ENCODE measurements at regions not wholly inside any gene's neighbourhood (a gene's known extent, or its start where the extent isn't known, plus 50 kb on each side); places are given as distances from the start of the nearest gene placed in this dataset.

DNA sequence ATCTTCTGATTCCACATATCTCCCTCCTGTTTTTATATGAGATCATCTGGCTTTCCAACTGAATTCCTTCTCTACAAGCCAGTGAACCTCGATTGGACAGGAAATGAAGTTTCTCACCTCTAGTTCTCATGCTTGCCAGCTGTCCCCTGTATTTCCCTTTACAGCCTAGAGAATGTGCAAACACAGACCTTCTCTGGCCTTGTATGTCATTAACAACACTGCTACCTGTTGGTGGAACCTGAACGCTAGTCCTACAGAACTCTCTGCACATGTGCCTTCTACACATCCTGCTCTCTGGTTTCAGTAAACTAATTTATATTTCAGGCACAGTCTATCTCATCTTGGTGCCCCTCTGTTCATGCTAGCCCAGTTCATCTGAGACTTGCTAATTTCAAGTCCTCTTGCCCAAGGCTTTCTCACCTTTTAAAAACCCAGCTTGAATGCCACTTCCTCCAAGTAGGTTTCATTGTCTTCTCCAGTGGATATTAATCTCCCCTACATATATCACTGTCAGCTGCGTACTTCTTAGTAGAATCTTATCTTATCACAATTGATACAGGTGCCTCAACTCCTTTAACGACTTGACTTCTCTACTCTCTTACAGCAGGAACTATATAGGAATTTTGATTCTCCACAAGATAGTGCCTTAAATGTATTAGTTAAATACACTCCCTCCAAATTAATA lies 549.9 kb downstream of the PLPP3 start:
- no peak for DNase-seq (ENCODE audit: low spot score)

DNA sequence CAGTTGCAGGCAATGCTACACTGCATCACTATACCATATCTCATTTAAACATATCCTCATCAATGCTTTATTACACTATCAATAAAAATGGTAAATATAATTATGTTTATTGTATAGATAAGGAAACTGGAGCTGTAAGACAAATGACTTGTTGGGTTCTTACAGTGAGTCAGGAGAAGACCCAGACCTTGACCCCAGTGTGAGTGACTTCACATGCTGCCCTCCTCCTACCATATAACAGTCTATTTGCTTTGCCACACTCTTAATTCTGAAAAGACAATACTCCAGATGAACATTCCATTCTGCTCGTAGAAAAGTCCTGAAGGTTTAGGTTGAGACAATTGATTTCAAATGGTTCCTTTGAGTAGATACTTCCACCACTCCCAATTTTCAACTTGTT lies 550.5 kb downstream of the PLPP3 start:
- no peak for DNase-seq (ENCODE audit: low spot score)

DNA sequence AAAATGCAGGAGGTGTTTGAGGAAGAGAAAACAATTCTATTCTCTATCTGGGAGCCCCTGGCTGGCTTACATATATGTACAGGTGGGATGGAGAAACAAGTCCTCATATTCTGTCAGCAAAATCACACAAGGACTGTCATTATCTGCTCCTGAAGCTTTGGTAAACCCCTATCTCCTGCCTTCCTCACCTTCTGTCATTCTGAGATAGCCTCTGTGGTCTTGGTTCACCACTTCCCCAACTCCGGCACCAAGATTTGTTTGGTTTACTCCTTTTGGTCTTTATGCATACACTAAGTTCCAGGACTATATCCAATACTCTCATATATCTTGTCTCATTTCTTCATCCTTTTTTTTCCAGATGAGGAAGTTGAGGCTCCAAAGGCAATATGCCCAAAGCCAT lies 551.1 kb downstream of the PLPP3 start:
- no peak for DNase-seq (ENCODE audit: low spot score)

DNA sequence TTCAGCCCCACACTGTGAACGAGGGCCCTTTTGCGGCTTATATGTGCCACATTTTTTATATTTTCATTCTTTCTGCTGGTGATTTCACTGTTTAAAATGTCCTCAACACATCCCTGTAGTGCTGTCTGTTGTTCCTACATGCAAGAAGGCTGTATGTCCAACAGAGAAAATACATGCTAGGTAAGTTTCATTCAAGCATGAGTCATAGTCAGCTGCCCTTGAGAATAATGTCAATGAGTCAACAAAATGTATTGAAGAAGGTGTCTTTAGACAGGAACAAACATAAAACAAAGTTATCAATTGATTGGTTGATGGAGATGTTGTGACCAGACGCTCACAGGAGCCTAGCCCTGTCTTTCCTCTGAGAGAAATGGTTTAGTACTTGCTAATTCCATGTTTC lies 553.4 kb downstream of the PLPP3 start:
- DNase-seq (ENCODE audit: low spot score): no peak

DNA sequence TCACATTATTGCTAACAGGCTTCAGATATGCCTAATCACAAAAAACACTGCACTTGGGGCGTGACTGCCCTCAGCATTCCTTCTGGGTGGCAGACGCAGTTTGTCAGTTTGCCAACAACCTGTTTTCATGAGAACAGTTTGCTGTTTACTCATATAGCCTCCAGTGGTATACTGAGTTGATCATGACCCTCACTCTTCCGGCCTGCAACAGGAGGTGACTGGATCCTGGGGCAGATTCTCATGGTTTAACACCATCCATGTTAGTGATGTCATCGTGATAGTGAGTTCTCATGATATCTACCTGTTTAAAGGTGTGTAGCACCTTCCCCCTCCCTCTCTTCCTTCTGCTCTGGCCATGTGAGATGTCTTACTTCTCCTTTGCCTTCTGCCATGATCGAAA lies 555.2 kb downstream of the PLPP3 start:
- no peak for DNase-seq (ENCODE audit: low spot score)

DNA sequence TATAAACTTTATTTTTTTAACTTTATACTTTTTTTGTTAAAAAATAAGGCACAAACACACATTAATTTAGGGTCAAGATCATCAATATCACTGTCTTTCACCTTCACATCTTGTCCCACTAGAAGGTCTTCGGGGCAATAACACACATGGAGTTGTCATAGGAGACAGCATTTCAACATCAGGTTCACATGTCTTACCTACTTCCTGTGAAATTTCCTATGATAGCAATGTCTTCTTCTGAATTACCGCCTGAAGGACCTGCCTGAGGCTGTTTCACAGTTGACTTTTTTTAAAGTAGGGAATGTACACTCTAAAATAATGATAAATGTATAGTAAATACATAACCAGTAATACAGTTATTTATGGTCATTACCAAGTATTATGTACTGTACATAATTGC lies 559.4 kb downstream of the PLPP3 start:
- DNase-seq (ENCODE audit: low spot score): no peak

DNA sequence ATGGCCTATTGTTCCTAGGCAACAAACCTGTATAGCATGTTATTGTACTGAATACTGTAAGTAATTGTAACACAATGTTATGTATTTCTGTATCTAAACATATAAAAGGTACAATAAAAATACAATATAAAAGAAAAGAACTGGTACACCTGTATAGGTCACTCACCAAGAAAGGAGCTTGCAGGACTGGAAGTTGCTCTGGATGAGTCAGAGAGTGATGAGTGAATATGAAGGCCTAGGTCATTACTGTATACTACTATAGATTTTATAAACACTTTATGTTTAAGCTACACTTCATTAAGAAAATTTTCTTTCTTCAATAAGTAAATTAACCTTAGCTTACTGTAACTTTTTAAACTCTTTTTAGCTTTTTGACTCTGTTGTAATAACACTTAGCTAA lies 559.9 kb downstream of the PLPP3 start:
- DNase-seq (ENCODE audit: low spot score): no peak

DNA sequence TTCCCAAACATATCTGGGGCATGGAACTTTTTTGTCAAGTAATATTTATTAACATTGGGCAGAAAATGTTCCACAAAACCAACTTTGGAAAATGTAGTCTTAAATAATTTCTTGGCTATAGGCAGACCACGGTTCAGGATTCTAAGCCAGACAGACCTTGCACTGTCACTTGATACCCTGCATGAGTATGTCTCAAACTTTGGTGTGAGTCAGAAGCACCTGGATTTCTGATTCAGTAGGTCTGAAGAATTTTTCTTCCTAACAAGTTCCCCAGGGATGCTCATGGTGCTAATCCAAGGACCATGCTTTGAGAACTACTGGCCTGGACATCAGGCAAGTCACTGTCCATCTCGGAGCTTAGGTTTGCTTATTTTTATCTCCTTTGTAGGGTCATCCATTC lies 562.0 kb downstream of the PLPP3 start:
- no peak for DNase-seq (ENCODE audit: low spot score)

DNA sequence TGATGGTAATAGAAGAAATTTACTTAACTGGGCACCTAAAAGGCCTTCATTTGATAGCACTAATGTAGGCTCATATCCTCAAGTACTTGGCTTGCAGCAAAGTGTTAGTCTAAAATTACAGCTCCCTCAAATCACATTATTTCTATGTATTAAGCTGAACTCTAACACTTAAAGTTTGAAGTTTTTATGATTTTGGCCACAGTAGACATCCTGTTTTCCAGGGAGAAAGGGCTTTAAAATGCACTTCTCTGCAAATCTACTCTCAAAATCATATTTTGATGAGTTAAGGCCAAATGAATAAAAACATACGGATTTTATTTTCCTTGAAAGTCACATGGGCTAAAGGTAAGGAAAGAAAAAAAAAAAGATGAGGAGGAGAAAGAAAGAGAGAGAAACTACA lies 575.5 kb downstream of the PLPP3 start:
- DNase-seq (ENCODE audit: low spot score): no peak

DNA sequence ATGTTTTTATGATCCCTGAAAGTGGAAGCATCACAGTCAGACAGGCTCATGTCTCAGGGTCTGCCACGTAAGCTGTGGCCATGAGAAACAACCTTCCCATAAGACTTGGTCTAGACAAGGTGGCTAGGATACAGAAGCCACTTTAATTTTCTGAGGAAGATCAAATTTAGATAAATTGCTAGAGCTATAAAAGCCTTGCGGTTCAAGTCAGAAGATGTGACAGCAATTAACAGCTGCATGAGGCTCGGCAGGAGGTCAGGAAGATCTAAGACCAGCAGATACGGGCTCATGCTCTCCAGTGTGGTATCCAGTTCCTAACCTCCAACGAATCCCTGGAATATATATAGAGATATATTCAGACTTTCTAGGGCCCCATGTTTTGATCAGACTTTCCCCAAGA lies 577.1 kb downstream of the PLPP3 start:
- no peak for DNase-seq (ENCODE audit: low spot score)

DNA sequence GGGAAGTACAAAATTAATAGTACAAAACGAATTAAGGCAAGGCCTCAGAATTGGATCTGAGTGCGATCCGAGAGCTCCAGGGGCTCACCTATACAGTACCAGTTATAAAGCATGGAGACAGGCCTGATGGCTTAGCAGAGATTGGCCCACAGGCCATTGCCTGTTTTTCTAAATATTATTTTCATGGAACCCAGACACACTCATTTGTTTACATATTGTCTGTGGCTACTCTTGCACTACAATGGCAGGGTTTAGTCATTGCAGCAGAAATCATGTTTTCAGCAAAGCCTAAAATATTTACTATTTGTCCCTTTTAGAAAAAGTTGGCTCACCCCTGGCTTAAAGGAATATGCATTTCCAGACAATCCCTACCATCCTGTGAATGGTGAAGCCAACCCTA lies 578.9 kb downstream of the PLPP3 start:
- DNase-seq (ENCODE audit: low spot score): no peak

DNA sequence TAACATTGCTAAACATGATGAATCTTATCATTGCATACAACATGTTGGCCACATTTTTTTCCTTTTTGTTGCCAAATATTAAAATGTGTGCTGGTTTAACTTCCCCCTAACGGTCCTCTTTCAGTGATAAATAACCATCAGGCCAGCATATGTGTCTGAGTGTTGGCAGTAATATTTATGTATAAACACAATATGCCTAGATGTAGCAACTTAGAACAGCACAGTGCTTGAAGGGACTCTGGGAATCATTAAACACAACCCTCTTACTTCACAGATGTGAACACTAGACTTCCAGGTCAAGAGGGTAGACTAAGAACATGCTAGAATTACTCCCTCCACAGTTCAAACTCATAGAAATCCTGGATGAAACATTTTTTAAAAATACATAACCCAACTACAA lies 581.8 kb downstream of the PLPP3 start:
- no peak for DNase-seq (ENCODE audit: low spot score)

DNA sequence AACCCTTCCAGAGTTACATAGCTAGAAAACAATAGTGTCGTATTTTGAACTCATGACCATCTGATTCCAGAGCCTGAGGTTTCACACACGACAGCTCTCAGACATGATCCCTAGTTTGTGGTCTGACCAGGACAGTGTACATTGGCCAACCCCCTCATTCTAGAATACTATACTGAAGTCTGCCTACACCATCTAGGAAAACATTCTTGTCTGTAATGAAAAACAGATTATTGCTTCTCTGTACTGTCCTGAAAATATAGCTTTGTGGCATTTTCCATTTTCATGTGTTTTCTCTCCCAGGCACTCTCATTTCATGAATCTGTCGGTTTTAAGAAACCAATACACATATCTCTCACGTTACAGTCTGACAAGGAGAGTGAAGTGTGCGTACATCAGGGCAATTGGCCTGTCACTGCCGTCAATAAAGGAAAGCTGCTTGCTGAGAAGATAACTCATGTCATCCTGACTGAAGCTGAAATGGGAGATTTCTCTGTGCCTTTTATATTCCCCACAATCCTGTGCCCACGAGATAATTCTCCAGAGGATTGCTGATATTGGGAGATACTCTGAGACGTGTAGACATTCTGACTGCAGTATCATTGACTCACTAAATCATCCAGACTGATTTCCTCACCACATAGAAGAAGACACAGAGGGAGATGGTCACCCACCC lies 585.6 kb downstream of the PLPP3 start:
- no peak for DNase-seq (ENCODE audit: low spot score)

DNA sequence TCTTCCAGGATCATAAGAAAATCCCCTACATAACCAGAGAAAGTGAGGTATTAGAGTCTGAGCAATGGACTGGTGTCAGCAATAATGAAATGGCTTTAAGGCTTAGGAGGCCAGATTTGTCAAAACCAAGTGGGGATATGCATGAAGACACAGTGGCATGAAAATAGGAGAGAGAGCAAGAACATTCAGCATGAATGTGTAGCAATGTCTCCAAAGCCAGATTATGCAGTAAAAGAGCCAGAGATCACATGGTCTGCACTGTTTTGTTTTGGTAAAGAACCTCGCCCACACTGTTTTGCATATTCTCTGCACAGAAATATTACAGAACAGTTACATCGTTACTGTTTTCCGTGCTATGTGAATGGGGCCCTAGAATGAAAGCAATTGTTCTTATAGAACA lies 589.4 kb downstream of the PLPP3 start:
- no peak for DNase-seq (ENCODE audit: low spot score)

DNA sequence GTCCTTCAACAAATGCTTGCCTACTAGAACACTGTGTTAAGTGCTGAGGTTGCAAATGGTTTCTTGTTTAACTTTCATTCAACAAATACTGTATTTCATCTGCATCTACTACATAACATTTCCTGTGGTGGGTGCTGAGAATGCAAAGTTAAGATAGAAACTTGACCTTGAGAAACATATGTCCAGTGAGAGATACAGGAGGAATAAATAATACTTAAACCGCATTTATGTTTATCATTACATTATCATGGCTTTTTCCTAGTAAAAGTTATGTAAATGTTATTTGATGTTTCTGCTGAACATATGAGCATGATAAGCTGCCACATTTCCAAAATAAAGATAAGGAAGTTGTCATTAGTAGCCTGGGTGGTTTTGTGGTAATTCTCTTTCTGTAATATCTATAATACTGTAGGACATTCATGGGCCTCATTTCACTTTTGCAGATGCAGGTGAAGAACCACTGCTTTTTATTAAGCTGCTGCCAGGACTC lies 590.4 kb downstream of the PLPP3 start:
- DNase-seq (ENCODE audit: low spot score): no peak

DNA sequence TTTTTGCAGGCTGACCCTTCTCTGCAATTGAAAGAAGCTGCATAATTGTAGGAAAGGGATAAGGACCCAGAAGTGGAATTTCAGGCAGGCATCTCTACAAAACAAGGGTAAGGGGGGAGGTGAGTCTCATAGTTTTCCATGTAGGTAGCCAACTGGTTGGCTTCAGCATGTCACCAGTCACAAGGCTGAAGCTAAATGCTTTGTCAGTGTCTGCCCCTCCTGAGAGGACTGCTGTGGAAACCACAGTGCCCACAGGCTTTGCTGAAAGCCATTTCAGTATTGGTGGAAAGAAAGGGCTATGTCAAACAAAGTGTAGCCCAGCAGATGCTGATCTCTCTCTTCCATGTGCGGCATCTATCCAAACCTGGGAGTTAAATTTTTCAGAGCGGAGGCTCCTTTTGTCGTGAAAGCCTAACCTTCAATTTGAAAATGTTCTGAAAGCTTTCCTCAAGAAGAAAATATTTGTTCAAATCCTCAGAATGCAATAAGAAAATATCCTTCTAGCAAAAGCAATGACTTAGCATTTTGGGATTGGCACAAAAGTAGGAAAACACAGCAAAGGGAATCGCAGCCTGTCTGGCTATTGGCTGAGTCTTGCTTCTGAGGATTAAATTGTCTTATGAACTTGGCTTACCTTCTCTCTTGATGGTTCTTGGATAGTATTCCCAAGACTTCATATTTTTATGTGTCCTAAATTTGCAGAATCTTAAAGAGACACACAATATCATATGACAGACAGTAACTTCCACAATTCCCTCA lies 591.7 kb downstream of the PLPP3 start:
- DNase-seq (ENCODE audit: low spot score): no peak

DNA sequence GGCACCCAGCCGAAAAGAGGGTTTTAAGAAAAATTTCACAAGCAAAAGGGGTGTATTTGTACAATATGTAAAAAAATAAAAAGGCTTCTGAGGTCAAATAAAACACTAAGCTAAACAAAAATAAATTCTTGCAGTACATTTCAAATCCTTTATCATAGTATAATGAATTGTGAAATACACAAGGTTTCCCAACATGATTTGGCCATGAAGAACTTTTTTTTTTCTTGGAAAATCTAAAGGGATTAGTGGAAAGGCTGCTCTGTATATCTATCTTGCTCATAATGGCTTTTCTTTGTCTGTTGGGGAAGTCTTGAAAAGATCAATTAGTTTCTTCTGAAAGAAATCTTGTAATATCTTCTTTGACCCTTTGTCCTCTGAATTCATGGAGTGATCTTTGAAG lies 593.4 kb downstream of the PLPP3 start:
- DNase-seq (ENCODE audit: low spot score): no peak

DNA sequence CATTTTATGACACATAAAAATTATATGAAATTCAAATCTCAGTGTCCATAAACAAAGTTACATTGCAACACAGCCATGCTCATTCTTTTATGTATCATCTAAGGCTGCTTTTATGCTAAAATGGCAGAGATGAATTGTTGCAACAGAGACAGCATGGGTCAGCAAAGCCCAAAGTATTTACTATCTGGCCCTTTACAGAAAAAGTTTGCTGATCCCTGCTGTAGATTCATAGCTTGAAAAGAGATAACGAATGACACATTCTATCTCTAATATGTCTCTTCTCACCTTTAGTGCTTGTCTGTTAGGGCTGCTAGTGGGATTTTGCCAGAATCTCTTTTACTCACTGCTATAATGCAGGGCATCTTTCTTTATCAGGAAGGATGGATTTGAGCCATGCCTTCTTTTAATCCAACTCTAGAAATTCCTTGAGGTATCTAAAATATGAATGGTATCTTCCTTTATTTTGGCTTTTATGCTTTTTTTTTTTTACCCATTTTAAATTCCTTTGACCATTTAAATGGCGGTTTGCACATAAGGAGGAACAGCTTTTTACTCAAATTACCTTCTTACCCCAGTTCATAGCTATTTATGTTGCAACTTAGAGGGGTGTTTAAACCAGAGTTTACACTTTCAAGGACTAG lies 598.2 kb downstream of the PLPP3 start:
- no peak for DNase-seq (ENCODE audit: low spot score)

DNA sequence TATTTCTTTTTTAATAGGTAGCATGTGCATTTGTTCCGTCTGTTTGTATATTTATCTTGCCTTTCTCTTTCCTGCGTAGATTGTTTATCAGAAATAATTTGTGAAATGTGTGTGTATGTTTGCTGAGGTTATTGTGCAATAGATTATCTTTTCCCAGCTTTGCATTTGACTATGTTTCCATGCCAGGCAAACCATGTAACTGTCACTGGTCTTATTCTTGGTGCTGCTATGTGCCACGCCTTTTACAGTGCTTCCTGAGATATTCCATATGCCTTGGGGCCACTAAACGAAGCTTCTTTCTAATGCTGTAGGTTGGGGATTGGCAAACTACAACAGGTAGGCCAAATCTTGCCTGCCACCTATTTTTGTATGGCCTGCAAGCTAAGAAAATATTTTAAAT lies 598.8 kb downstream of the PLPP3 start:
- DNase-seq (ENCODE audit: low spot score): no peak

DNA sequence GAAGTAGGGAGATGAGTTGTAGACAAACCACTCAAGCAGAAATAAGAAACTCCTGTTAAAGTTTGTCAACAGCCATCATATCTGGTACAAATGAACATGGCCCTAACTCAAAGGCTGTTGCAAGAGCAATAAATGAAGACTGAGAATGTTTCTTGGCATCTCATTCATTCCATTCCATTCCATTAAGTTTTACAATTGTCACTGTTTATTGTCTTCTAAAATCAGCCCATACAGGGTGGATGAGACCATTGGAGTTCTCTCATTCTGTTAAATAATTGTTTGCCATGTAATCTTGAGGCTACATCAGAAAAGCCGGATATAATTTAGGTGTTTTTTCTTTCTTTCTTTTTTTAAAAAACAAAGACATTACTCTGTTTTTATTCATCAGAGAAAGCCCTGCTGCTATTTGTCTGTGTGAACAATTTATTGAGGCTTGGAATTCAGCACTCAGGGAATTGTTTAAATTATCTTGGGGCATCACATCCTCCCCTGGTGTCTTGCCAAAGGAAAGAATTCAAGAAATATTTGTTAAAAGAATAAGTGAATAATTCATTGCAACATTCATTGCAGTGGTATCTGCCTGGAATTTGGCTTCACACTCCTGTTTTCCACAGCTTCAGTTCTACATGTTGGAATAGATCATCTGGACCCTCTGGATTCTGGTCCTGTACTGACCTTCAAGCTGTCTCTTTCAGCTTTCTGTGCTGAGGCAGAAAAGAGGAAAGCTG lies 604.5 kb downstream of the PLPP3 start:
- no peak for DNase-seq (ENCODE audit: low spot score)

DNA sequence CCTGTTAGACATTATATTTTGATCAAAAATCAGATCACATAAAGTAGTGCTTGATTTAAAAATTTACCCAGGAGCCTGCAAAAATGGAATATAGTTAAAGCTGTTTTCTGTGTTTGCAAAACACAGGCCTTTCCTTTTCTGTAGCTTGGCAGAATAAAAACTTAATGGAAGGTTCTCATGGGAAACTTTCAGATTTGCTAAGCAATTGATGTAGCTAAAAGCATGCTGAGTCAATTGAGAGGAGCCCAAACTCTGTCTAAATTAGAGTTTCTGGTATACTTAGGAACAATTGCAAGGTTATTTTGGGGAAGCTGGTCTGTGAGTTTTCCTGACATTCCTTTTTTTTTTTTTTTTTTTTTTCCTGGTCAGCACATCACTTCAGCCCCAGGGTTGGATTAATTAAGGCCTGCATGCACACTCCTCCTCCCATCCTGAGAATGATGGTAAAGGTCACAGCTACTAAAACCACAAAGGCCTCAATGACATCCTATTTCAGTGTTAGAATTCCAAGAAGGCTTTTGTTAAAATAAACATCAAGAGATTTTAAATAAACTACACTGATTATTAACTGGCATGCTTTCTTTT lies 608.7 kb downstream of the PLPP3 start:
- DNase-seq (ENCODE audit: low spot score): no peak

DNA sequence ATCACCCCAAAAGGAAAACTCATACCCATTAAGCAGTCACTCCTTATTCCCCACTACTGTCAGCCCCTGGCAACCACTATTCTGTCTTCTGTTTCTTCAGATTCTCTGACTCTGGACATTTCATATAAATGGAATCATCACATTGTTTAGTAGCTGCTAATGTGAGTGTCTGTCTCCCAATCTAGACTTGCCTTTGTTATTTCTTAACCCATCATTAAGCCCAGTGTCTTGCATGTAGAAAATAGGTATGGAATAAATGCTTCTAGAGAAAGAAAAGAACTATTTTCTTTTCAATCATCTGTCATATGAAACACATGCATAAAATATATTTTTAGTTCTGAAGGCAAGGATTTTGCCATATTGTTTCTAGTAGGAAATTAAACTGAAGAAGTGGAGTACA lies 610.0 kb downstream of the PLPP3 start:
- DNase-seq (ENCODE audit: low spot score): no peak

Data from CD4-positive, alpha-beta T cell treated with Interleukin-15 for 4 hours (primary cell).